ENCODE measurements at regions not wholly inside any gene's neighbourhood (a gene's known extent, or its start where the extent isn't known, plus 50 kb on each side); places are given as distances from the start of the nearest gene placed in this dataset.

DNA sequence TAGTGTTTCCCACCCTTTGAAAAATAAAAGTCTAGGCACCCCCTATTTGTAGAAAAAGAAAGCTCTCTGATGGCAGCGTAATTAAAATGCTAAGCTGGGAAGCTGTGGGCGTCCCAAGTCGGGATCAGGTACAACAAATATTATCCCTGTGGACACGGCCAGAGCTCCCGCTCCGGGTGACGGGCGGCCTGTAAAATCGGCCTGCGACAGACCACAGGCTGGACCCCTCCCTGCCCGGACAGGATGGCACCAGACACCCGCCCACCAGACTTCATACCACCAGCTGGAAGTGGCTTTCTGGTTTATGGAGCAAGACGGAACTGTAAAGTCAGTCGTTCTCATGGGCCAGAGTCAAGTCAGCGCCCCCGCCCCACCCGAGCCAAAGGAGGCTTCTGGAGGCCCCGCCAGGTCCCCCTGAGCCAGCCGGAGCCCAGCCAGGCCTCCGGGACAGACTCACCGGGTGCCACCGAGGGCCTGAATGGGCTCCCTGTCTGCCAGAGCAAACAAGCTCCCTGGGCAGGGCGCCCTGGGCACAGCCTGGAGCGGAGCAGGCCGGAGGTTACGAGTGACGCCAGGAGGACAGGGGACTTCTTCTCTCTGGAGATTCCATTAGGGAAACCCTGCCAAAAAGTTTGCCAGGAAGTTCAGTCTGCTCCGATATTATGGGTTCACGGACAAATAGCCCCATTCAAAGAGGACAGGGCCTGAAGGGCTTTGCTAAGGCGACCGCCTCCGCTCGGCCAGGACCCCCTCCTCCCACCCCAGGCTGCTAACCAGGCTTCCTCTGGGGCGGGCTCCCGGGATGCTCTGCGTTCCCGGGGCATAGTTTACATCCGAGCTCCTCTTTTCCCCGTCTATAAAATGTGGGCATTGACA is 173.7 kb downstream of the ERCC6L2 start:
- H3K9me3 ChIP-seq (ENCODE audit: insufficient read depth in 2 of 2, low read depth in 1 of 2, low read length in 1 of 2) = peaks cover 0 to under 1% of the 10 kb centered on the region in 2 experiments; a peak in 1 of 4 replicates
- H2BK15ac ChIP-seq (ENCODE audit: low read length) = no peak overlapping the region
- H3K56ac ChIP-seq (replicated peaks; ENCODE audit: insufficient read length, low read depth, low read length) = no peak overlapping the region
- no peaks in the 10 kb centered on the region for H3K23me2 ChIP-seq (ENCODE audit: low read depth, low read length)
- H2BK12ac ChIP-seq (ENCODE audit: low read depth, low read length) = no peak overlapping the region
- no peak overlapping the region for H2BK120ac ChIP-seq (replicated peaks; ENCODE audit: low read depth, low read length)
- H4K8ac ChIP-seq (ENCODE audit: extremely low read depth, insufficient read depth, low read length) = no peak overlapping the region
- H3K27ac ChIP-seq (ENCODE audit: low read depth, low read length) = no peak overlapping the region
- 89% methylated on average over 39 of the region's 39 CpGs; no CpG with 5 or more reads in 1 of the 2 experiments for WGBS, 2 experiments (ENCODE audit: extremely low coverage in 1 of 2, insufficient coverage in 1 of 2, insufficient read length in 1 of 2, insufficient replicate concordance in 2 of 2, low coverage in 1 of 2, low lambda C conversion rate in 2 of 2, missing lambda C conversion rate in 1 of 2)
- H3K4me2 ChIP-seq (ENCODE audit: insufficient read depth in 1 of 2, low read depth in 2 of 2, low read length in 2 of 2) = 0 out of 4 replicates have a peak overlapping the region, but pooled peaks of 1 of the 2 experiments have one; percentile 48
- no peak overlapping the region for H3K14ac ChIP-seq (ENCODE audit: insufficient read length)
- H4K91ac ChIP-seq (replicated peaks; ENCODE audit: insufficient read length, low read length) = no peak overlapping the region
- no peak for FAIRE-seq
- no peak for DNase-seq (ENCODE audit: low read depth in 1 of 2, low spot score in 2 of 2)
- POLR2A ChIA-PET (ENCODE audit: partially characterized antibody) = interaction anchor here (0.9 to 1.7 kb wide), 3 partner anchors 22 to 535 kb away, joined by 3 to 4 read pairs (median 3); no protein-coding TSS in a partner anchor
- no peak overlapping the region for H2AK5ac ChIP-seq (ENCODE audit: low read depth, low read length)
- H3K4me3 ChIP-seq (ENCODE audit: extremely low read depth in 1 of 4, insufficient read depth in 2 of 4, low read depth in 3 of 4, low read length in 4 of 4) = no peak overlapping the region
- no peak overlapping the region for H2AFZ ChIP-seq (ENCODE audit: low read length)
- H3K18ac ChIP-seq (ENCODE audit: extremely low read depth, low read length) = no peak overlapping the region; the same call in 1 of the 2 replicates
- no peaks in the 10 kb centered on the region for H3K79me2 ChIP-seq (ENCODE audit: control insufficient read depth in 1 of 2, insufficient read depth in 2 of 2, low read length in 2 of 2)
- peaks cover 0 to 5% (median 1%) of the 10 kb centered on the region in 4 experiments; a peak in 5 of 7 replicates for H3K27me3 ChIP-seq (replicated peaks in 1 of 4; ENCODE audit: control insufficient read depth in 3 of 4, extremely low read depth in 1 of 4, insufficient read depth in 3 of 4, low read length in 3 of 4)
- no peak overlapping the region for H3K4ac ChIP-seq (replicated peaks; ENCODE audit: insufficient read length, low read depth, low read length)
- peaks cover 3 to 12% (median 9%) of the 10 kb centered on the region in 4 experiments; a peak in 5 of 7 replicates for H3K4me1 ChIP-seq (replicated peaks in 1 of 4; ENCODE audit: control insufficient read depth in 3 of 4, insufficient read depth in 4 of 4, low read length in 3 of 4)
- no peak overlapping the region for H4K5ac ChIP-seq (ENCODE audit: insufficient read length, low read depth, low read length)
- no peaks in the 10 kb centered on the region for H3K36me3 ChIP-seq (ENCODE audit: control insufficient read depth in 2 of 4, insufficient read depth in 4 of 4, low read length in 3 of 4)
- H4K20me1 ChIP-seq (replicated peaks in 1 of 2; ENCODE audit: control insufficient read depth in 1 of 2, insufficient read depth in 2 of 2, low read length in 2 of 2) = no peaks in the 10 kb centered on the region
- no peak overlapping the region for H2BK5ac ChIP-seq (ENCODE audit: low read depth, low read length)
- no peak overlapping the region for H3K9ac ChIP-seq (replicated peaks in 1 of 4; ENCODE audit: extremely low read depth in 1 of 4, low read depth in 3 of 4, low read length in 3 of 4)
- no peak overlapping the region for H2BK20ac ChIP-seq (ENCODE audit: low read length)
- H3K79me1 ChIP-seq (ENCODE audit: low read depth, low read length) = no peaks in the 10 kb centered on the region
- CTCF ChIA-PET (ENCODE audit: partially characterized antibody) = interaction anchor here (0.8 to 1.6 kb wide), 5 partner anchors 12 to 171 kb away, joined by 3 to 7 read pairs (median 4); no protein-coding TSS in a partner anchor
- no peak overlapping the region for H3K23ac ChIP-seq (ENCODE audit: insufficient read length)
- TF ChIP-seq MAFK (IDR thresholded peaks at IDR 0.05; ENCODE audit: low read depth, low read length) = no peak
- no peak for TF ChIP-seq KDM1A (IDR thresholded peaks at IDR 0.05; ENCODE audit: borderline replicate concordance, low read length)
- TF ChIP-seq TAF7 (optimal IDR thresholded peaks at IDR 0.05; ENCODE audit: borderline replicate concordance, low read depth, low read length) = no peak
- TF ChIP-seq FOSL1 (IDR thresholded peaks at IDR 0.05; ENCODE audit: insufficient read depth, low read depth, low read length) = no peak
- TF ChIP-seq GABPA (IDR thresholded peaks at IDR 0.05; ENCODE audit: borderline replicate concordance, insufficient read depth, low read length) = no peak
- no peak for TF ChIP-seq HDAC6 (IDR thresholded peaks at IDR 0.05; ENCODE audit: low read depth, low read length)
- TF ChIP-seq NRF1 (IDR thresholded peaks at IDR 0.05; ENCODE audit: low read depth, low read length) = no peak
- no peak for TF ChIP-seq CBX5 (IDR thresholded peaks at IDR 0.05; ENCODE audit: low read depth, low read length)
- no peak for TF ChIP-seq POLR2AphosphoS5 (IDR thresholded peaks at IDR 0.05; ENCODE audit: low read depth, low read length)
- TF ChIP-seq YY1 (IDR thresholded peaks at IDR 0.05; ENCODE audit: low read depth, low read length) = no peak
- no peak for TF ChIP-seq CEBPB (IDR thresholded peaks at IDR 0.05; ENCODE audit: low read depth, low read length)
- TF ChIP-seq RAD21 (IDR thresholded peaks at IDR 0.05 in 1 of 2, conservative IDR thresholded peaks at IDR 0.05 in 1 of 2; ENCODE audit: low read depth in 2 of 2, low read length in 2 of 2) = no peak
